PC-9 (cell line): ENCODE measurements at regions not wholly inside any gene's neighbourhood (a gene's known extent, or its start where the extent isn't known, plus 50 kb on each side); places are given as distances from the start of the nearest gene placed in this dataset.

Experiments used
- CTCF ChIP-seq: fragments of 200-600 bp; sonication (generic); conservative IDR thresholded peaks from 2 replicates; pipeline ENCODE4 v1.6.1; 2017; ENCODE audit warnings: mixed run types, antibody characterized with exemption, mild to moderate bottlenecking, moderate library complexity
- EZH2 ChIP-seq: fragments of 200-600 bp; sonication (generic); IDR thresholded peaks from 2 replicates; pipeline ENCODE4 v1.8.0; 2017; ENCODE audit warnings: antibody characterized with exemption, low read depth

- TF ChIP-seq CTCF = no peak
- no peak for TF ChIP-seq EZH2
These were observed 496.4 kb upstream of the LRRC4C start for GRCh38 chr11:41955635-41956400.
